ENCODE measurements at regions not wholly inside any gene's neighbourhood (a gene's known extent, or its start where the extent isn't known, plus 50 kb on each side); places are given as distances from the start of the nearest gene placed in this dataset.
"Not testable (repeated sequence)": the region's sequence is repeated elsewhere in the genome, so short reads cannot be mapped to it uniquely, and the experiment has no call there.

DNA sequence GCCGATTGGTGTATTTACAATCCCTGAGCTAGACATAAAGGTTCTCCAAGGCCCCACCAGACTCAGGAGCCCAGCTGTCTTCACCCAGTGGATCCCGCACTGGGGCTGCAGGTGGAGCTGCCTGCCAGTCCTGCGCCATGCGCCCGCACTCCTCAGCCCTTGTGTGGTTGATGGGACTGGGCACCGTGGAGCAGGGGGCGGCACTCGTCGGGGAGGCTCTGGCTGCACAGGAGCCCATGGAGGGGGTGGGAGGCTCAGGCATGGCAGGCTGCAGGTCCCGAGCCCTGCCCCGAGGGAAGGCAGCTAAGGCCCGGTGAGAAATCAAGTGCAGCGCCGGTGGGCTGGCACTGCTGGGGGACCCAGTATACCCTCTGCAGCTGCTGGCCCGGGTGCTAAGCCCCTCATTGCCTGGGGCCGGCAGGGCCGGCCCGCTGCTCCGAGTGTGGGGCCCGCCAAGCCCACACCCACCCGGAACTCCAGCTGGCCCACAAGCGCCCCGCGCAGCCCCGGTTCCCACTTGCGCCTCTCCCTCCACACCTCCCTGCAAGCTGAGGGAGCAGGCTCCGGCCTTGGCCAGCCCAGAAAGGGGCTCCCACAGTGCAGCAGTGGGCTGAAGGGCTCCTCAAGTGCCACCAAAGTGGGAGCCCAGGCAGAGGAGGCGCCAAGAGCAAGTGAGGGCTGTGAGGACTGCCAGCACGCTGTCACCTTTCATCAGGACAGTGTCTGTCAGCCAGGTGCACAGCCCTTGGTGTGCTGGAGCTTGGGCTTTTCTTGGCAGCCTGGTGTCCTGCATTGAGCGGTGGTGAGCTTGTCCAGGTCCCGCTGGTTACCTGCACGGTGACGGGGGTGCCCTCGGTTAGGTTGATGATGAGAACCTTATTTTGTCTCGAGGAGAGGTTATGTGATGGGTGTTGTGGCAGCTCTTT, 185.5 kb downstream of the UBE3A start:
- not testable (repeated sequence) for H3K27ac Mint-ChIP-seq; H3K36me3 ChIP-seq (ENCODE audit: control insufficient read depth, insufficient read depth, low read length); DNase-seq; ATAC-seq (ENCODE audit: low read depth in 2 of 2); H3K27me3 Mint-ChIP-seq; H3K27ac ChIP-seq (ENCODE audit: insufficient read depth, low read length, poor library complexity, severe bottlenecking); H3K4me1 Mint-ChIP-seq; H3K4me1 ChIP-seq (ENCODE audit: control insufficient read depth, insufficient read depth, low read length, poor library complexity, severe bottlenecking); H3K4me3 ChIP-seq (ENCODE audit: low read depth, low read length); H3K4me3 Mint-ChIP-seq; H3K27me3 ChIP-seq (ENCODE audit: control insufficient read depth, insufficient read depth, low read length); H3K36me3 Mint-ChIP-seq
- H3K9me3 ChIP-seq (ENCODE audit: control insufficient read depth in 2 of 2, low read length in 2 of 2) = peaks cover 3 to 22% of the 10 kb centered on the region in 2 experiments
- H3K9me3 Mint-ChIP-seq = peaks cover 2 to 29% (median 14%) of the 10 kb centered on the region in 7 donors

- Histone ChIP-seq H3K27me3 (ENCODE audit: control insufficient read depth, insufficient read depth, low read length) (no peaks in the 10 kb centered on the region), H3K27ac (ENCODE audit: insufficient read depth, low read length, poor library complexity, severe bottlenecking) (no peak overlapping the region), H3K36me3 (ENCODE audit: control insufficient read depth, insufficient read depth, low read length) (no peaks in the 10 kb centered on the region), H3K4me3 (ENCODE audit: low read depth, low read length) (no peak overlapping the region), H3K9me3 (ENCODE audit: control insufficient read depth in 2 of 2, low read length in 2 of 2) (no peaks in the 10 kb centered on the region), H3K4me1 (ENCODE audit: control insufficient read depth, insufficient read depth, low read length, poor library complexity, severe bottlenecking) (no peaks in the 10 kb centered on the region)
- Mint-ChIP-seq H3K27me3 (no peaks in the 10 kb centered on the region), H3K4me1 (peaks cover 0 to 2% (median 0%) of the 10 kb centered on the region in 4 donors), H3K4me3 (no peak overlapping the region), H3K9me3 (peaks cover 2 to 10% (median 3%) of the 10 kb centered on the region in 7 donors), H3K36me3 (no peaks in the 10 kb centered on the region), H3K27ac (no peak overlapping the region)
- ATAC-seq (ENCODE audit: low read depth in 2 of 2) = no peak
- peak in 1 of 3 donors; percentile 0 for DNase-seq
Measured at GRCh38 chr15:25268166-25268565, 170.7 kb downstream of the UBE3A start.
